T-helper 1 cell (primary cell): ENCODE measurements at regions not wholly inside any gene's neighbourhood (a gene's known extent, or its start where the extent isn't known, plus 50 kb on each side); places are given as distances from the start of the nearest gene placed in this dataset.

Experiments used
- DNase-seq, 5 donors: peaks; one replicate each; pipeline ENCODE4 v3.0.0-alpha.2; 2012 to 2020

- no peak for DNase-seq
Observed at GRCh38 chr5:159725475-159725874, 190.8 kb upstream of the ADRA1B start.

- no peak for DNase-seq
Observed at GRCh38 chr5:159727167-159727566, 189.1 kb upstream of the ADRA1B start.

GRCh38 chr5:159730285-159730684, 186.0 kb upstream of the ADRA1B start:
- no peak for DNase-seq

GRCh38 chr5:159732220-159732619, 184.1 kb upstream of the ADRA1B start:
- DNase-seq, result peak in 1 of 5 donors; percentile 2

GRCh38 chr5:159734366-159734765, 181.9 kb upstream of the ADRA1B start:
- DNase-seq, result no peak

- DNase-seq, result no peak
Observed at GRCh38 chr5:159735036-159735435, 181.2 kb upstream of the ADRA1B start.

- DNase-seq, result no peak
Observed at GRCh38 chr5:159735749-159736660, 180.3 kb upstream of the ADRA1B start.

GRCh38 chr5:159736844-159737243, 179.4 kb upstream of the ADRA1B start:
- DNase-seq, result no peak

- no peak for DNase-seq
Observed at GRCh38 chr5:159737263-159737662, 179.0 kb upstream of the ADRA1B start.

GRCh38 chr5:159741829-159742322, 174.4 kb upstream of the ADRA1B start:
- no peak for DNase-seq

- no peak for DNase-seq
Observed at GRCh38 chr5:159743234-159743633, 173.0 kb upstream of the ADRA1B start.

- DNase-seq, result no peak
Observed at GRCh38 chr5:159746707-159747106, 169.6 kb upstream of the ADRA1B start.

GRCh38 chr5:159749146-159749545, 167.1 kb upstream of the ADRA1B start:
- no peak for DNase-seq

GRCh38 chr5:159750226-159750625, 166.1 kb upstream of the ADRA1B start:
- no peak for DNase-seq

GRCh38 chr5:159751459-159751858, 164.8 kb upstream of the ADRA1B start:
- DNase-seq, result no peak

- no peak for DNase-seq
Observed at GRCh38 chr5:159752622-159753275, 163.5 kb upstream of the ADRA1B start.

- no peak for DNase-seq
Observed at GRCh38 chr5:159758189-159758588, 158.1 kb upstream of the ADRA1B start.

GRCh38 chr5:159759791-159760290, 156.4 kb upstream of the ADRA1B start:
- no peak for DNase-seq

- no peak for DNase-seq
Observed at GRCh38 chr5:159762921-159763320, 153.4 kb upstream of the ADRA1B start.

GRCh38 chr5:159763562-159763961, 152.7 kb upstream of the ADRA1B start:
- DNase-seq, result no peak

GRCh38 chr5:159764283-159765134, 151.8 kb upstream of the ADRA1B start:
- peak in 1 of 5 donors; percentile 29 for DNase-seq

GRCh38 chr5:159765135-159765433, 151.2 kb upstream of the ADRA1B start:
- no peak for DNase-seq
